HuH-7 (cell line): ENCODE measurements at regions not wholly inside any gene's neighbourhood (a gene's known extent, or its start where the extent isn't known, plus 50 kb on each side); places are given as distances from the start of the nearest gene placed in this dataset.
A peak's percentile ranks its signal among the peaks of the same experiment; 100 is the strongest.

Source experiments
- DNase-seq: peaks from one replicate; pipeline ENCODE4 v3.0.0; 2011; ENCODE audit warnings: low spot score

GRCh38 chr7:17485368-17485767 lies 186.9 kb downstream of the AHR start:
- no peak for DNase-seq

- DNase-seq: no peak
These were observed 187.5 kb downstream of the AHR start for GRCh38 chr7:17485904-17486303.

- DNase-seq: peak; percentile 17
These were observed 188.4 kb downstream of the AHR start for GRCh38 chr7:17486835-17487234.

GRCh38 chr7:17487343-17487742 lies 188.9 kb downstream of the AHR start:
- DNase-seq: no peak

- DNase-seq: no peak
These were observed 190.4 kb downstream of the AHR start for GRCh38 chr7:17488829-17489228.

- DNase-seq: no peak
These were observed 191.5 kb downstream of the AHR start for GRCh38 chr7:17489961-17490360.

GRCh38 chr7:17490825-17491224 lies 192.4 kb downstream of the AHR start:
- DNase-seq: no peak

GRCh38 chr7:17492437-17492836 lies 194.0 kb downstream of the AHR start:
- no peak for DNase-seq

GRCh38 chr7:17493446-17493845 lies 195.0 kb downstream of the AHR start:
- DNase-seq: no peak

GRCh38 chr7:17495655-17496394 lies 197.4 kb downstream of the AHR start:
- DNase-seq: peak; percentile 20

- no peak for DNase-seq
These were observed 198.7 kb downstream of the AHR start for GRCh38 chr7:17497136-17497535.

GRCh38 chr7:17497549-17498167 lies 199.2 kb downstream of the AHR start:
- DNase-seq: no peak

GRCh38 chr7:17498230-17498629 lies 199.8 kb downstream of the AHR start:
- no peak for DNase-seq

- DNase-seq: no peak
These were observed 202.3 kb downstream of the AHR start for GRCh38 chr7:17500736-17501135.

GRCh38 chr7:17501441-17502212 lies 203.2 kb downstream of the AHR start:
- DNase-seq: no peak

GRCh38 chr7:17502213-17503060 lies 204.0 kb downstream of the AHR start:
- no peak for DNase-seq

- peak; percentile 51 for DNase-seq
These were observed 207.6 kb downstream of the AHR start for GRCh38 chr7:17506095-17506494.

- no peak for DNase-seq
These were observed 208.1 kb downstream of the AHR start for GRCh38 chr7:17506596-17506995.

GRCh38 chr7:17507717-17508116 lies 209.3 kb downstream of the AHR start:
- DNase-seq: peak; percentile 12

- no peak for DNase-seq
These were observed 213.8 kb downstream of the AHR start for GRCh38 chr7:17512181-17512675.

GRCh38 chr7:17516771-17517170 lies 218.3 kb downstream of the AHR start:
- no peak for DNase-seq

- DNase-seq: no peak
These were observed 222.5 kb downstream of the AHR start for GRCh38 chr7:17520941-17521340.
